Lower leg skin (tissue), 3 donors: ENCODE measurements at regions not wholly inside any gene's neighbourhood (a gene's known extent, or its start where the extent isn't known, plus 50 kb on each side); places are given as distances from the start of the nearest gene placed in this dataset.

ENCODE experiments used
- CTCF ChIP-seq, 3 donors: fragments of 450-650 bp; IDR thresholded peaks; one replicate each; pipeline ENCODE4 v1.5.1; 2016; ENCODE audit warnings: antibody characterized with exemption in 3 of 3, mild to moderate bottlenecking in 3 of 3, moderate library complexity in 2 of 3
- POLR2A ChIP-seq, 2 donors: fragments of 450-650 bp; IDR thresholded peaks; one replicate each; pipeline ENCODE4 v1.6.1; 2016 to 2017; ENCODE audit warnings: antibody characterized with exemption in 2 of 2, mild to moderate bottlenecking in 1 of 2, moderate library complexity in 1 of 2

- TF ChIP-seq CTCF (IDR thresholded peaks at IDR 0.05): no peak
- TF ChIP-seq POLR2A (IDR thresholded peaks at IDR 0.05): no peak
These were observed 206.7 kb upstream of the JARID2 start for GRCh38 chr6:15039136-15039535.
